Osteocyte (in vitro differentiated cells): ENCODE measurements at regions not wholly inside any gene's neighbourhood (a gene's known extent, or its start where the extent isn't known, plus 50 kb on each side); places are given as distances from the start of the nearest gene placed in this dataset.

ENCODE experiments used
- DNase-seq: peaks from one replicate; pipeline ENCODE4 v3.0.0; 2021; ENCODE audit warnings: mixed read lengths; ENCODE audit not compliant: unreplicated experiment; ENCODE audit errors: extremely low spot score
- H3K27ac Mint-ChIP-seq: one replicate; pipeline ENCODE4 v1.8.0; 2021; ENCODE audit warnings: mild to moderate bottlenecking, mixed read lengths; ENCODE audit not compliant: unreplicated experiment
- H3K27me3 Mint-ChIP-seq: one replicate; pipeline ENCODE4 v1.8.0; 2021; ENCODE audit warnings: mixed read lengths; ENCODE audit not compliant: unreplicated experiment
- H3K36me3 Mint-ChIP-seq: one replicate; pipeline ENCODE4 v1.8.0; 2021; ENCODE audit warnings: mixed read lengths; ENCODE audit not compliant: unreplicated experiment
- H3K4me1 Mint-ChIP-seq: one replicate; pipeline ENCODE4 v1.8.0; 2021; ENCODE audit warnings: mixed read lengths; ENCODE audit not compliant: unreplicated experiment
- H3K4me3 Mint-ChIP-seq: one replicate; pipeline ENCODE4 v1.8.0; 2021; ENCODE audit warnings: mild to moderate bottlenecking, moderate library complexity, mixed read lengths; ENCODE audit not compliant: unreplicated experiment
- H3K9me3 Mint-ChIP-seq: one replicate; pipeline ENCODE4 v1.8.0; 2021; ENCODE audit warnings: mixed read lengths; ENCODE audit not compliant: unreplicated experiment
- CTCF ChIP-seq: fragments of 200-600 bp; sonication (generic); IDR thresholded peaks from 2 replicates; pipeline ENCODE4 v1.5.0; 2021; ENCODE audit warnings: antibody characterized with exemption, mild to moderate bottlenecking, moderate library complexity

- no peak for DNase-seq
- Mint-ChIP-seq H3K4me3 (no peak overlapping the region), H3K9me3 (no peaks in the 10 kb centered on the region), H3K27ac (no peak overlapping the region), H3K4me1 (no peaks in the 10 kb centered on the region), H3K27me3 (no peaks in the 10 kb centered on the region), H3K36me3 (no peaks in the 10 kb centered on the region)
- no peak for TF ChIP-seq CTCF
Observed at GRCh38 chr9:81125446-81126092, 563.8 kb downstream of the TLE1 start.

GRCh38 chr9:81123526-81123925, 565.8 kb downstream of the TLE1 start:
- no peak for TF ChIP-seq CTCF
- Mint-ChIP-seq H3K4me3 (no peak overlapping the region), H3K9me3 (no peaks in the 10 kb centered on the region), H3K27me3 (no peaks in the 10 kb centered on the region), H3K36me3 (no peaks in the 10 kb centered on the region), H3K27ac (no peak overlapping the region), H3K4me1 (no peaks in the 10 kb centered on the region)
- DNase-seq, result no peak

- Mint-ChIP-seq H3K9me3 (no peaks in the 10 kb centered on the region), H3K27me3 (no peaks in the 10 kb centered on the region), H3K27ac (no peak overlapping the region), H3K36me3 (no peaks in the 10 kb centered on the region), H3K4me3 (no peak overlapping the region), H3K4me1 (no peaks in the 10 kb centered on the region)
- no peak for TF ChIP-seq CTCF
- DNase-seq, result no peak
Observed at GRCh38 chr9:81122749-81123148, 566.6 kb downstream of the TLE1 start.

GRCh38 chr9:81119591-81119990, 569.8 kb downstream of the TLE1 start:
- no peak overlapping the region for H3K27ac Mint-ChIP-seq
- no peak overlapping the region for H3K4me3 Mint-ChIP-seq
- H3K27me3 Mint-ChIP-seq, result no peaks in the 10 kb centered on the region
- peaks cover 7% of the 10 kb centered on the region for H3K4me1 Mint-ChIP-seq
- no peak for DNase-seq
- TF ChIP-seq CTCF, result no peak
- H3K36me3 Mint-ChIP-seq, result no peaks in the 10 kb centered on the region
- H3K9me3 Mint-ChIP-seq, result no peaks in the 10 kb centered on the region

GRCh38 chr9:81118416-81118815, 570.9 kb downstream of the TLE1 start:
- no peak for DNase-seq
- H3K27ac Mint-ChIP-seq, result no peak overlapping the region
- no peaks in the 10 kb centered on the region for H3K27me3 Mint-ChIP-seq
- no peak overlapping the region for H3K4me3 Mint-ChIP-seq
- peaks cover 7% of the 10 kb centered on the region for H3K4me1 Mint-ChIP-seq
- no peak for TF ChIP-seq CTCF
- no peaks in the 10 kb centered on the region for H3K36me3 Mint-ChIP-seq
- H3K9me3 Mint-ChIP-seq, result no peaks in the 10 kb centered on the region
